GM21723 (cell line): ENCODE measurements at regions not wholly inside any gene's neighbourhood (a gene's known extent, or its start where the extent isn't known, plus 50 kb on each side); places are given as distances from the start of the nearest gene placed in this dataset.
"Not testable (repeated sequence)": the region's sequence is repeated elsewhere in the genome, so short reads cannot be mapped to it uniquely, and the experiment has no call there.

Experiments
- ATAC-seq: cut with Tn5 transposase; IDR thresholded peaks from one replicate; pipeline ENCODE4 v1.9.1; 2021; ENCODE audit warnings: mild to moderate bottlenecking, moderate library complexity; ENCODE audit not compliant: unreplicated experiment

- no peak for ATAC-seq
Observed at GRCh38 chr2:154580767-154581166, 117.7 kb upstream of the KCNJ3 start.

DNA sequence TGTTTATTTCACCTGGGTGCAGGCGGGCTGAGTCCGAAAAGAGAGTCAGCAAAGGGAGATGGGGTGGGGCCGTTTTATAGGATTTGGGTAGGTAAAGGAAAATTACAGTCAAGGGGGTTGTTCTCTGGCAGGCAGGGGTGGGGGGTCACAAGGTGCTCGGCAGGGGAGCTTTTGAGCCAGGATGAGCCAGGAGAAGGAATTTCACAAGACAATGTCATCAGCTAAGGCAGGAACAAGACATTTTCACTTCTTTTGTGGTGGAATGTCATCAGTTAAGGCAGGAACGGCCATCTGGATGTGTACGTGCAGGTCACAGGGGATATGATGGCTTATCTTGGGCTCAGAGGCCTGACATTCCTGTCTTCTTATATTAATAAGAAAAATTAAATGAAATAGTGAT lies 115.8 kb upstream of the KCNJ3 start:
- ATAC-seq: not testable (repeated sequence)

- ATAC-seq: not testable (repeated sequence)
Observed at GRCh38 chr2:154583274-154583673, 115.2 kb upstream of the KCNJ3 start.

GRCh38 chr2:154587739-154588138 lies 110.8 kb upstream of the KCNJ3 start:
- ATAC-seq: no peak

- ATAC-seq: no peak
Observed at GRCh38 chr2:154588838-154589237, 109.7 kb upstream of the KCNJ3 start.

- ATAC-seq: no peak
Observed at GRCh38 chr2:154589514-154589913, 109.0 kb upstream of the KCNJ3 start.

- ATAC-seq: no peak
Observed at GRCh38 chr2:154591294-154591820, 107.1 kb upstream of the KCNJ3 start.

- no peak for ATAC-seq
Observed at GRCh38 chr2:154599189-154599588, 99.3 kb upstream of the KCNJ3 start.

- no peak for ATAC-seq
Observed at GRCh38 chr2:154600927-154601494, 97.5 kb upstream of the KCNJ3 start.

DNA sequence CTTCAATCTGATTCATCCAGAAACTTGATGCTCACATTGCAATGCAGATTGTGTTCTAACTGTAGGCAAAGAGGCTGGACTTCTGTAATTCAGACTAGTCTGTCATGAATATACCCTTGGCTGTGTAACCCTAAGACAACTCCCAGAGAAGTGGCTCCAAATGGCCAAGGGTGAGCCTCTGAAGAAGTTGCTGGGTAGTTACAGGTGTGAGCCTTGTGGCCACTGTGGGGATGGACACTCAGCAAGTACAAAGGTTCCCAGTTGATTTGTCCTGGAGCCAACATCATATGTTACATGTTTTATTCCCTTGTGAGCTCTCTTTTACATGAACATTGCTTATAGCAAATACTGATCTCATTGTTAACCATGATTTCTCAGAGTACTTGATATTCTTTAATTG lies 94.8 kb upstream of the KCNJ3 start:
- ATAC-seq: no peak

- no peak for ATAC-seq
Observed at GRCh38 chr2:154608438-154608837, 90.1 kb upstream of the KCNJ3 start.

DNA sequence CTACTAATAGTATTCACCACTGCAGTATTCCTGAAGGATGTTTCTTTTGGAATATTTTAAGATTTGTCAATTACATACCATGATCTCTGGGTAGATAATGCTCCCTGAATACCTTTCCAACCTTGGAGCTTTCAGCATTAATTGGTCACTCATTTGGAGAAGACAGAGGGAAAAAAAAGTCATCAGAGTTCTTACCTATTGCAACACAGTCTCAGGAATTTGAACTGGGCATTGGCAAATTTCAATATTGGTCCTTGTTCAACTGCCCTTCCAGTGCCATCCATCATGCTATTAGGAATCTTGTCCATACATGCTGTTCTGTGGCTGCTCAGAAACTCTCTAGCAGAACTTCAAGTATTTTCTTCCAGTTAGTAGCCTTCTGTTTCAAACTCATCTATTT lies 83.6 kb upstream of the KCNJ3 start:
- ATAC-seq: no peak

GRCh38 chr2:154616659-154617058 lies 81.8 kb upstream of the KCNJ3 start:
- ATAC-seq: no peak

GRCh38 chr2:154620471-154620870 lies 78.0 kb upstream of the KCNJ3 start:
- ATAC-seq: no peak

DNA sequence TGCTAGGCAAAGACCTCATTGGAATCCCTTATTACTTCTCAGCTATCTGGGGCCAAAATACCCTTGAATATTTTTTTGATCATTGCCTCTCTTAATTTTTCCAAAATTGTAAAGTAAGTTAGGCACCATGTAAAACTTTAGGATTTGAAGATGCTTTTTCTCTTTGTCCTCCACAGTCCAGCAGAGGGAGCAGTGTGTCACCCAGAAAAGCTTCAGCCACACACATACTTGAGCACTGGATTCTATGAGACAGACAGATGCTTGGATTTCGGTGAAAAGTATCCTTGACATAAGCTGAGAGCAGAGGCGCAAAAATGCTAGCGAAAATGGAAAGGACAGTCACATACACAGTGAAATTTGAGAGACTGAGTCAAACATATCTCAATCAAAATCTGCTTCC lies 74.7 kb upstream of the KCNJ3 start:
- peak; percentile 81 for ATAC-seq

- ATAC-seq: no peak
Observed at GRCh38 chr2:154637456-154637855, 61.0 kb upstream of the KCNJ3 start.

- no peak for ATAC-seq
Observed at GRCh38 chr2:154638783-154639182, 59.7 kb upstream of the KCNJ3 start.

- no peak for ATAC-seq
Observed at GRCh38 chr2:154640000-154640399, 58.5 kb upstream of the KCNJ3 start.
